Stimulated activated CD8-positive, alpha-beta memory T cell treated with anti-CD3 and anti-CD28 coated beads, Interleukin-4, amount 100 ng/mL, for 1 hour (primary cell): ENCODE measurements at regions not wholly inside any gene's neighbourhood (a gene's known extent, or its start where the extent isn't known, plus 50 kb on each side); places are given as distances from the start of the nearest gene placed in this dataset.
"Not testable (repeated sequence)": the region's sequence is repeated elsewhere in the genome, so short reads cannot be mapped to it uniquely, and the experiment has no call there.

Experiments
- DNase-seq, 2 donors: peaks; one replicate each; pipeline ENCODE4 v3.0.0-alpha.2; 2020; ENCODE audit warnings: low read depth in 2 of 2, low spot score in 1 of 2

DNA sequence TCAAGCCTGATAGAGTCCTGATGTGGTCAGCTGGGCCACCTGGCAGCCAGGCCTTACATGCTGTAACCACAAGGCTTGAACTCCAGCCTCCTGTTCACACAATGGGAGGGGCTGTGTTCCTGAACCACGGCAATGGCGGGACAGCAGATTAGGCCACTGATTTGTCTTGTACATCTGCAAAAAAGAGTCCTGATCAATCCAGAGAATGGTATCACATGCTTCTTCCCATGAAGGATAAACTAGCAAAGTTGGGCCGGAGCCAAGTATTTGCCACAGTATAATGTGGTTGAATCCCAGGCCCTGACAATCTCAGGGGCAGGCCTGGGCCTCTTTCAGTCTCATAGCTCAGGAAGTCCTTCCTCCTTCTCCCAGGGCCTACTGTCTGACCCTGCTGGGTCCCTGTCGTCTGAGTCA, 2182.5 kb upstream of the AGA start:
- DNase-seq, result no peak

DNA sequence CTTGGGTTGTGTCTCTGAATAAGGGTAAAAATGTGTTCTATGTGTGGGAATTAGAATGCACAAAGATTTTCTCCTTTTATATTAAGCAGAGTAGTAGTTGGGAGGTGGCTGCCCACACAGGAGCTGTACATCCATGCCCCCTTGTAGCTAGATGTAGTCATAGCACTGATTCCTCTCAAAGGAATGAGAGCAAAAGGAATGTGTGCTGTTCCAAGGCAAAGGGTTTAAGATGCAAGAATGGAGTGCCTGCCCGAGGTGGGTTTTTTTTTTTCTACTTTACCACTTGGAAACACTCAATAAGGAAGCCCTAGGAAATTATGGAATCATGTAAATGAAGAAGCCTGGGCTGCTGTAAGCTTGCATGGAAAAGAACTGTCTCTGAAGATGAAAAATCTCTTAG, 2183.2 kb upstream of the AGA start:
- DNase-seq, result no peak

DNA sequence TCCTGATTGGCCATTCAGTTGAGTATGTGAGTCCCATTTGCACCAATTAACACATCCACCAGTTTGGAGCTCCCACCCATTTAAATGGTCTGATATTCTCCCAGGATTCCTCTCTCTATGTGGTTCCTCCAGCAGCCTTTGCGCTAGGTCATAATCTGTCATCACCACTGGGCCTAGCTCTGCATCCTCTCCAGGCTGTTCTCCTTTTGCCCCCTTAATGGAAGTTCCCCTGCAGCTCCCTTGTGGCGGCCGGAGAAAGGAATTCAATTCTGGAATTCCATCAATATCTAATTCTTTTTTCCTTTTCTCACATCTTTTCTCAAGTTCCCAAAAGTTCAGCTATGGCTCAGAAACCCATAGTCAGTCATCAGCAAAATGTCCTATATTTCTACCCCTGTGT, 2184.4 kb upstream of the AGA start:
- no peak for DNase-seq

DNA sequence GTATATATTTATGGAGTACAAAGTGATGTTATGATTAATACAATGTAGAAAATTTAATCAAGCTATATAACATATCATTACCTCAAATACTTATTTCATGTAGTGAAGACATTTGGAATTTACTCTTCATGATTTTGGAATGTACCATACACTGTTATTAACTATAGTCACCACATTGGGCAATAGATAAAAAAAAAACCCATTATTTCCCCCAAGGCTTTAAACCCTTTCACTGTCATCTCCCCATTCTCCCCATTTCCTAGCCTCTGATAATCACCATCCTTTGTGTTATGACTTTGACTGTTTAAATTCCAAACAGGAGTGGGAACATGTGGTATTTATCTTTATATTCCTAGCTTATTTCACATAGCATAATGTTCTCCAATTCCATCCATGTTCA, 2189.1 kb upstream of the AGA start:
- no peak for DNase-seq

DNA sequence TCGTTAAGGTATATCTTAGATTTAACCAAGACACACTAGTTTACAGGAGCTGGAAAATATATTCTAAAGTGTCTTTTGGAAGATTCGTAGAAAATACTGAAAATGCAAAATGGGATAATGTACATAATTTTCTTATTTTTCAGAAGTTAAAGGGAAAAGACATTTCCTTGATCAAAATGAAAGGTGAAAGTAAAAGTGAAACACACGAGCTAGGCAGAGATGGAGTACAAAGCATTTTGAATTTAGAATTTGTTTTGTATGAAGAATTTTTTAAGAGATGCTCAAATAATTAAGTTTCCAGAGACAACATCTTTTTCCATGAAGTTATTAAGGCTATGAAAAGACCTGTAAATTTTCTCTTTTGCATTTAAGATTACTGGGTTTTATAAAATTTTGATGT, 2192.6 kb upstream of the AGA start:
- no peak for DNase-seq

DNA sequence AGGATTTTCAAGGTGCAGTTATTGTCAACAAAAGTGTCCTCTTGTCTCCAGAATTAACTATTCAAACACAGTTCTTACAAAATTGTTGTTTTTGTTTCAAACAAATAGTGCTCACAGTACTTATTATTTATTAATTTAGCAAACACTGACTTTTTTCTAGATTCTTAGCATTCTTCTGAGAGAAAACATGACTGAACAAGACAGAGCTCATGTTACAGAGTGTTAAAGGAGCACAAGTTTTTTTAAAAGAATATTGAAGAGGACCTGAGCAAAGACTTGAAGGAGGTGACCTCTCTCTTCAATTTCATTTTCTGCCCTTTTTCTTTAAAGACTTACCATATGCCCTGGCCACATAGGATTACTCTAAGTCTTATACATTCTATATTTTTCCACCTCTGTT, 2220.3 kb upstream of the AGA start:
- DNase-seq, result no peak

DNA sequence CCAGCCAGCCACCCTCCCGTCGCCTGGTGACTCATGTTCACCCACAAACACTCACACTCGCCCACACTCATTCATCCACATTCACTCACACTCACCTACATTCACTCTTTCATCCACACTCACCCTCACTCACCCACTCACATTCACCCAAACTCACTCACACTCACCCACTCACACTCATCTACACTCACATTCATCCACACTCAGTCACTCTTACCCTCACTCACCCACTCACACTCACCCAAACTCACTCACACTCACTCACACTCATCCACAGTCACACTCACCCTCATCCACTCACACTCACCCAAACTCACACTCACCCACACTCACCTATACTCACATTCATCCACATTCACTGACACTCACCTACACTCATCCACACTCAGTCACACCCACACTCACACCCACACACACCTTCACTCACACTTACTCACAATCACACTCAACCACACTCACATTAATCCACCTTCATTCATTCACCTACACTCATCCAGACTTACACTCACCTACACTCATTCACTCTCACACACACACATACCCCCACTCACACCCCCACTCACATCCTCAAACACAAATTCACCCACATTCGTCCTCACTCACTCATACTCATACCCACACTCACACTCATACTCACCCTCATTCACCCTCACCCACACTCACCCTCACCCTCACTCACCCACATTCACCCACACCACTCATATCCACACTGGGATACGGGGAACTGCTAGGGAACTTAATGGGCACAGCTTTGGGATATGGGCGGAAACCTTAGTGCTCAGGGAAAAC, 2221.6 kb upstream of the AGA start:
- DNase-seq, result no peak

DNA sequence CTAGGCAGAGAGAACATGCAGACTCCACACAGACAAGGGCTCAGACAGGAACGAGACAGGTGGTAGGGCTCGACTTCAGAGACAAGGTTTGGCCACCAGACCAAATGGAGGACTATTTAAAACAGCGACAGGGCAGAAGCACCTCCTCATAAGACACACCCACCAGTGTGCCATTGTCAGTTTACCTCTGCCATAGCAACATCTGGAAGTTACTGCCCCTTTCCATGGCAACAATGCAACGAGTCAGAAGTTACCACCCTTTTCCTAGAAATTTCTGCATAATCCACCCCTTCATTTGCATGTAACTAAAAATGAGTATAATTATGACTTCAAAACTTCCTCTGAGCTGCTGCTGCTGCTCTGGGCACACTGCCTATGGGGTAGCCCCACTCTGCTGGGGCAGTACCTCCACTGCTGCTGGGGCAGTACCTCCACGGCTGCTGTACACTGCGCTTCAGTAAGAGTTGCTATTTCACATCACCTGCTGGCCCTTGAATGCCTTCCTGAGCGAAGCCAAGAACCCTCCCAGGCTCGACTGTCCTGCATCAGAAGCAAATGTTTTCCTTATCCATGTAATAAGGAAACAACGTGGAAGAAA, 2222.3 kb upstream of the AGA start:
- no peak for DNase-seq

DNA sequence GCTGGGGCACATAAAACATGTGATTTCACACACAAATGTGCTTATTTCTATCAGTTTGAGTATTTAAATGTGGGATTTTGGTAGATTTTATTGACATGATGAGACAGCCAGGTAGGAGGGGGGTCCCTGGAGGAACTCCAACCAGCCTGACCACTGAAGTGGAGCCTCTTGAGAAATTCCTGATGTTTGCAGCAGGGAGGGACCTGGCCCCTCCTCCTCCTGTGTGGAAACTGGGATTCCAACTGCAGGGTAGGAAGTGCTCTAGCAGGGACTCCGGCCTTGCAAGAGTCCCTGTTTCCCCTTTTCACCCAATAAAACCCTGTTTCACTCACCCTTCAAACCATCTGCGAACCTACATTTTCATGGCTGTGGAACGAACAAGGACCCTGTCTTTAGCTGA, 2224.0 kb upstream of the AGA start:
- DNase-seq, result no peak

DNA sequence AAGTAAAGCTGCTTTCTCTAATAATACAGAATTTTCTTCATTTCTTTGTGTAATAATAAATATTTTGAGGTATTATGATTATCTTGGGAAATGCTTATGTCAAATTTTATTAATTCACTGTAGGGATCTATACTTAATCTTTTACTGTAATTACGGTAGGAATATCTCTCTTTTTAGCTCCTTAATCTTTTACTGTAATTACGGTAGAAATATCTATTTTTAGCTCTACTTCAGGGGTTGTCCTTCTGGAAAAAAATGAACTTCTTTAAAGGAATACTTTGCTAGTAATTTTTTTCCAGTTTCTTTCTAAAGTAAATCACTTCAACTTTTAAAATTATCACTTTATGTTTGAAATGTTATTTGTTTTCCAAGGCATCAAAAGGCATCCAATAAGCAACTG, 2229.4 kb upstream of the AGA start:
- no peak for DNase-seq

DNA sequence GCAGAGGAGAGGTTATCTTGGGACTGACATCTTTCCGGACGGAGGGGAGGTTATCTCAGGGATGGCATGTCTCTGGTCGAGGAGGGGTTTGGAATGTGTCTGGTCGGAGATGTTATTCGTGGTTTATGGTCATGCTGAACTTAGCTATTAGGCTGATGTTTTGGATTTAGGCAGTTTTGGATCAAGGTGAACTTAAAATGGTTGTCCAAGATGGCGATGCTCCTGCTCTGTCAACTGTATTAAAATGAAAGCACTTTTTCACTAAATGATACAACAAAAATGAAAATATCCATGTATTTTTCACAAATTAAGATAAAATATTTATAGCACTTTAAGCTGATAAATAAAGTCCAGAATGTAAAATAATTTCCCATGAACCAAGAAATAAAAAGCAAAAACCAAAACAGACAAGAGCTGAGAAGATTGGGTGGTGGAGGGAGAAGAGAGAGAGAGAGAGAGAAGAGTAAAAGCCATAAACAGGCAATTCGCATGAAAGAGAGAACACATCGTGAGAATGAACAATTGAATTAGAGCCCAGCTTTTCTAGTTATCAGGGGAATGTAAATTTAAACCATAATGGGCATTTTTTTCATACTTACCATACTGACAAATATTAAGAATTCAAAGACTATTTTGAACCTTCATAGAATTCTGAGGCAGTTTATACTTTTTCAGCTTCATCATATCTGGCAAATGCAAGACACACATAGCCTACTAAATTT, 2236.0 kb upstream of the AGA start:
- DNase-seq, result no peak

DNA sequence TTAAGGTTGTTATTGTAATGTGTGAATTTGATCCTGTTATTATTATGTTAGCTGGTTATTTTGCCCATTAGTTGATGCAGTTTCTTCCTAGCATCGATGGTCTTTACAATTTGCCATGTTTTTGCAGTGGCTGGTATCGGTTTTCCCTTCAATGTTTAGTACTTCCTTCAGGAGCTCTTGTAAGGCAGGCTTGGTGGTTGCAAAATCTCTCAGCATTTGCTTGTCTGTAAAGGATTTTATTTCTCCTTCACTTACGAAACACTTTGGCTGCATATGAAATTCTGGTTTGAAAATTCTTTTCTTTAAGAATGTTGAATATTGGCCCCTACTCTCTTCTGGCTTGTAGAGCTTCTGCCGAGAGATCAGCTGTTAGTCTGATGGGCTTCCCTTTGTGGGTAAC, 2241.4 kb upstream of the AGA start:
- not testable (repeated sequence) for DNase-seq

DNA sequence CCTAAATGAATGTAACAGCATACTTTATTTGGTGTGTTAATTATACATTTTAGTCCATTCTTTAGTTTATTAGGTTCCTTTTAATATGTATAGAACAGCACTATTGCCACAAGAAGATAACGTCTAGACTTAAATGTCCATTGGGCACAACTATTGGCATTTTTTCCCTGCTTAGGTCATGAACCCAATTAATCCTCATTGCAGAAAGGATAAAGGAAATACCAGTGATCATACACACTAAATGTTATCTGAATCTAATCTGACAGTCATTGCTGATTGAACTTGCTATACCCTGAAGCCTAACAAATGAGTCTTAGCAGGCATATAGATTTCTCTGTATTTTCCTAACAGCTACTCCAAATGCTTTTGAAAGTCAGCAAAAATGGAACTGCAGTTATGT, 2250.0 kb upstream of the AGA start:
- no peak for DNase-seq

DNA sequence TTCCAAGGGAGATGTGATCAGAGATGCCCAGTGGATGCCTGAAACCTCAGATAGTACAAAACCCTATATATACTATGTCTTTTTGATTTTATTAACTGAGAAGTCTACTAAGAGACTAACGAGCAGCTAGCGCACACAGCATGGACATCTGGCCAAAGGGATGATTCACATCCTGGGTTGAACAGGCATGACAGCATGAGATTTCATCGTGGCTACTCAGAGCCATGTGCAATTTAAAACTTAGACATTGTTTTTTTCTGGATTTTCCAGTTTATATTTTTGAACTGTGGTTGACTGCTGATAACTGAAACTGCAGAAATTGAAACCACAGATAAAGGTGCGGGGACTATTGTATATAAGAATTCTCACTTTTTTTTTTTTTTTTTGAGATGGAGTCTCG, 2252.9 kb upstream of the AGA start:
- DNase-seq, result no peak

DNA sequence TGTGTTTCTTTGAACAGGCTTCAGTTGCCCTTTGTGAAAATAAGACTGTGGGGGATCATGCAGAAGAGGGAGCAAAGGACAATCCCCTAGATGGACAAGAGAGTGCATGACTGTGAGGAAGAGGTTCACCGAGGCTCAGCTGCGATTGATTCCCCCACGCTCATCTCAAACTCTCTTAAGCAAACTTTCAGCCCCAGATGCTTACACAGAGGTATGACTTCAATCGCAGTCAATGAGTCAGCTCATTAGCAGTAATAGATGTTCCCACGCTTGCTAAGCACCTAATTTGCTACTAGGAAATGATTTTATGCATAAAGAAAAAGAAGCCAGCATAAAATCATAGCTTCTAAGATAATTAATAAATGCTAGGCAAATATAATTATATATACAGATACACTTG, 2256.1 kb upstream of the AGA start:
- no peak for DNase-seq

DNA sequence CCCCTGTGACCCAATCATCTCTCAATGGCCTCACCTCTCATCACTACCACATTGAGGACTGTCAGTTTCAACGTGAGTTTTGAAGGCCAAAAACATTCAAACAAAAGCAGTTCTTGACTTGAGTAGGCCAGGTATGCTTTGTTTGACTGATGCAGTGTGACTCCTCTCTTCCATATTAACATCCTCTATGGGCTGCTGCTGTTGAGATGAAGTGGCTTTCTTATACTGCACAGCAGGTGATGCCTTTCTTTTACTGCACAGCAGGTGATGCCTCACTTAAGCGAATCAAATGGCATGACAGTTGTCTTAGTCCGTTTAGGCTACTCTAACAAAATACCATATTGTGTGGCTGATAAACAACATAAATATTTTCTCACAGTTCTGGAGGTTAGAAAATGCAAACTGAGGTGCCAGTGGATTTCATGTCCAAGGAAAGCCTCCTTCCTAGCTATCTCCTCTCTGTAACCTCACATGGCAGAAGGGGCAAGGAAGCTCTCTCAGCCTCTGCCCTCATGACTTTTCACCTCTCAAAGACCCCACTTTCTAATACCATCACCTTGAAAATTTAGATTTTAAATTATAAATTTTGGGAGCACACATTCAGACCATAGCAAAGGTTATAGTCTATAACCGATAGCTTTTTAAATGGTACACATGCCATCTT, 2267.9 kb upstream of the AGA start:
- no peak for DNase-seq

DNA sequence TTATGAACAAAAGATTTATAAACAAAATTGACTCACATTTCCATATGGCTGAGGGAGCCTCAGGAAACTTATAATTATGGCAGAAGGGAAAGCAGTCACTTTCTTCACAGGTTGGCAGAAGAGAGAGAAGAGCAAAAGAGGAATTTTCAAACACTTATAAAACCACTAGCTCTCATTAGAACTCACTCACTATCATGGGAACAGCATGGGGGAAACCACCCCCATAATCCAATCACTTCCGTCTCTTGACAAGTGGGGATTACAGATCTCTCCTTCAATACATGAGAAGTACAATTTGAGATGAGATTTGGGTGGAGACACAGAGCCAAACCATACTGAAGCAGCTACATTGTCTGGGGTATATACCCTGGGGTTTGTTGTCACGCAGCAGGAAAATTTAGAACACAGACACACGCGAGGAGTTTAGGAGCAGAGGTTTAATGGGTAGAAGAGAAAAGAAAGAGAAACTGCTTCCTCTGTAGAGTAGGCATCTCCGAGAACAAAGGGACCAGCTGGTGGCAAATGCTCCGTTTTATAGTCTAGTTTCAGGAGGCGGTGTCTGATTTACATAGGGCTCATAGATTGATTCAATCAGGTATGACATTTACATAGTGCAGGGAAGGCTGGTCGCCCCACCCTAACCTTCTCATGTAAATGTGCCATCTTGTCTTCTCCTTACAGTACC, 2277.7 kb upstream of the AGA start:
- no peak for DNase-seq

DNA sequence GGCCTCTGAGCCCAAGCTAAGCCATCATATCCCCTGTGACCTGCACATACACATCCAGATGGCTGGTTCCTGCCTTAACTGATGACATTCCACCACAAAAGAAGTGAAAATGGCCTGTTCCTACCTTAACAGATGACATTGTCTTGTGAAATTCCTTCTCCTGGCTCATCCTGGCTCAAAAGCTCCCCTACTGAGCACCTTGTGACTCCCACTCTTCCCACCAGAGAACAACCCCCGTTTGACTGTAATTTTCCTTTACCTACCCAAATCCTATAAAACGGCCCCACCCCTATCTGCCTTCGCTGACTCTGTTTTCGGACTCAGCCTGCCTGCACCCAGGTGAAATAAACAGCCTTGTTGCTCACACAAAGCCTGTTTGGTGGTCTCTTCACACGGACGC, 2284.3 kb upstream of the AGA start:
- DNase-seq, result not testable (repeated sequence)

DNA sequence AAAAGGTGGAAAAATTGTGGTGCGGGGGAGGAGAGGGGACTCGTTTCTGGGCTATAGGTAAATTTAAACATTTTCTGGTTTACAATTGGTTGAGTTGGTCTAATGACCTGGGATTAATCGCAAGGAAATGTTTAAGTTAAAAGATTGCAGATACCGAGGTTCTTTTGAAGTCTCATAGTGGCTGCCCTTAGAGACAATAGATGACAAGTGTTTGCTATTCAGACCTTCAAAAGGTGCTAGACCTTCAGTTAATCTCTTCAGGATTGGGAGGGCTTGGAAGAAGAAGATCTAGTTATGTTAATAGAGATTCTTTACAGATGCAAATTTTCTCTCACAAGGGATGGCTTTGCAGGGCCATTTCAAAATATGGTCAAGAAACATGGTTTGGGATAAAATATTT, 2286.1 kb upstream of the AGA start:
- no peak for DNase-seq

DNA sequence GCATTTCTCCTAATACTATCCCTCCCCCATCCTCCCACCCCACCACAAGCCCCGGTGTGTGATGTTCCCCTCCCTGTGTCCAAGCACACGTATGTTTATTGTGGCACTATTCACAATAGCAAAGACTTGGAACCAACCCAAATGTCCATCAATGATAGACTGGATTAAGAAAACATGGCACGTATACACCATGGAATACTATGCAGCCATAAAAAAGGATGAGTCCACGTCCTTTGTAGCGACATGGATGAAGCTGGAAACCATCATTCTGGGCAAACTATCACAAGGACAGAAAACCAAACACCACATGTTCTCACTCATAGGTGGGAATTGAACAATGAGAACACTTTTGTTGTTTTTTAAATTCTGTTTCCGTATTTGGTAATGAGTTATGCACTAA, 2294.6 kb upstream of the AGA start:
- DNase-seq, result not testable (repeated sequence)

DNA sequence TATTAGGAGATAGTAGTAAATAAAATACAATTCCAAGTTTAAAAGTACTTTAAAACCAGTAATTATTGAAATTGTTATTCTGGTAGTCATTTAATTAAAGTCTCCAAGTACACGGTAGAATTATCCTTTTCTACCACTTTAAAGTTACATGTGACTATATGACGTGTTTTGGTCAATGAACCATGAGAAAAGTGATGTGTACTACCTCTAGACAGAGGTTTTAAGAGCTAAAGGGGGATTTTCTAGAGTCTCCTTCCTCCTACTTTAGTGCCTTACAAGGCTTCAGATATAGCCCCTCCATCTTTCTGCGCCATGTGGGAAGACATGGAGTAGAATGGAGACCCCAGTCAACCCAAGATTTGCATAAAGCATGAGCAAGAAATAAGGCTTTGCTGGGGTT, 2296.6 kb upstream of the AGA start:
- no peak for DNase-seq
